ENCODE measurements at regions not wholly inside any gene's neighbourhood (a gene's known extent, or its start where the extent isn't known, plus 50 kb on each side); places are given as distances from the start of the nearest gene placed in this dataset.
"Not testable (repeated sequence)": the region's sequence is repeated elsewhere in the genome, so short reads cannot be mapped to it uniquely, and the experiment has no call there.

DNA sequence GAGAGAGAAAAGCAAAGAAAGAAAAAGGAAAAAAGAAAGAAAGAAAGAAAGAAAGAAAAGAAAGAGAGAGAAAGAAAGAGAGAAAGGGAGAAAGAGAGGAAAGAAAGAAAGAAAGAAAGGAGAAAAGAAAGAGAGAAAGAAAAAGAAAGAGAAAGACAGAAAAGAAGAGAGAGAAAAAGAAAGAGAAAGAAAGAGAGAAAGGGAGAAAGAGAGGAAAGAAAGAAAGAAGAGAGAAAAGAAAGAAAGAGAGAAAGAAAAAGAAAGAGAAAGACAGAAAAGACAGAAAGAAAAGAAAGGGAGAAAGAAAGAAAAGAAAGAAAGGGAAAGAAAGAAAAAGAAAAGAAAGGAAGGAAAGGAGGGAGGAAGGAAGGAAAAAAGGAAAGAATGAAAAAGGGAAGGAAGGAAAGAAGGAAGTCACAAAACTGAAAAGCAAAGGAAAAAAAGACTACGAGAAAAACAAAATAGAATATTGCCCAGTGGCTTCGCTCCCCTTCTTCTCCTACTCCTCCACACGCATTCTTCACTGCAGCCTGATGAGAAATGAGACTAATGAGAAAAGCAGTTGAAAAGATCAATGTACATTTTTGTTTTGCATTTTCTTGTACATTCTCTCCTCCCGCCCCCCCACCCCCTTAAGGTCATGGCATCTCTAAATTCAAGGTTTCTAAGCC lies 170.0 kb downstream of the SOD2 start:
- DNase-seq (no peak), ATAC-seq (no peak)
- intact Hi-C loops (cut with DNase I): no loop called here
- H3K4me3 ChIP-seq (ENCODE audit: low read length): no peak overlapping the region
- 85% methylated on average over 4 of the region's 4 CpGs for WGBS
- no peaks in the 10 kb centered on the region for H3K27me3 ChIP-seq (ENCODE audit: control insufficient read depth, insufficient read depth)
- H3K4me1 ChIP-seq (ENCODE audit: control insufficient read depth, insufficient read depth, low read length): no peaks in the 10 kb centered on the region
- H3K9me3 ChIP-seq (ENCODE audit: control insufficient read depth, low read length): no peaks in the 10 kb centered on the region
- no peak overlapping the region for H3K27ac ChIP-seq (ENCODE audit: low read length)

DNA sequence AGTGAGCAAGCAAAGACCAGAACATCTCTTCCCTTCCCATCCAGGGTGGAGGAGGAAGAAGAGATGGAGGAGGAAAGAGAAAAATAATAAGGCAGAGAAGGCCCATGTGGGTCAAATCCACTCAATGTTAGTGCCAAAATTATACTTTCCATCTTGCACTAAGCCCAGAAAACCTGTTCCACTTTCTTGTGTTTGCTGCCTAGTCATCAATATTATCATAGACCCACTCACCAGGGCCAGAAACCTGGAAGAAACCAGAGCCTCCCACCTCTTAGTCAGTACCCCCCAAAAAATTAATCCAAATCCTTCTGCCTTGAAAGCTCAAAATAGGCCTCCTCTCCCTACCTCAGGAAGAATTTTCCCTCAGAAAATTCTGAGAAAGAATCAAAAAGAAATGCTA lies 171.1 kb downstream of the SOD2 start:
- DNase-seq: no peak
- no peak for ATAC-seq
- no peaks in the 10 kb centered on the region for H3K27me3 ChIP-seq (ENCODE audit: control insufficient read depth, insufficient read depth)
- H3K9me3 ChIP-seq (ENCODE audit: control insufficient read depth, low read length): no peaks in the 10 kb centered on the region
- no peak overlapping the region for H3K4me3 ChIP-seq (ENCODE audit: low read length)
- no peak overlapping the region for H3K27ac ChIP-seq (ENCODE audit: low read length)
- no peaks in the 10 kb centered on the region for H3K4me1 ChIP-seq (ENCODE audit: control insufficient read depth, insufficient read depth, low read length)
- intact Hi-C loops (cut with DNase I): no loop called here

GRCh38 chr6:159520002-159520401 lies 173.0 kb downstream of the SOD2 start:
- ATAC-seq (no peak), DNase-seq (no peak)
- Histone ChIP-seq H3K27me3 (ENCODE audit: control insufficient read depth, insufficient read depth) (no peaks in the 10 kb centered on the region), H3K27ac (ENCODE audit: low read length) (no peak overlapping the region), H3K4me3 (ENCODE audit: low read length) (no peak overlapping the region), H3K4me1 (ENCODE audit: control insufficient read depth, insufficient read depth, low read length) (no peaks in the 10 kb centered on the region), H3K9me3 (ENCODE audit: control insufficient read depth, low read length) (no peaks in the 10 kb centered on the region)
- intact Hi-C loops (cut with DNase I): no loop called here

GRCh38 chr6:159515811-159516210 lies 177.2 kb downstream of the SOD2 start:
- ATAC-seq; H3K4me3 ChIP-seq (ENCODE audit: low read length); H3K9me3 ChIP-seq (ENCODE audit: control insufficient read depth, low read length); H3K4me1 ChIP-seq (ENCODE audit: control insufficient read depth, insufficient read depth, low read length); intact Hi-C loops (cut with DNase I); DNase-seq; H3K27me3 ChIP-seq (ENCODE audit: control insufficient read depth, insufficient read depth); H3K27ac ChIP-seq (ENCODE audit: low read length): not testable (repeated sequence)
- WGBS: 92% methylated on average over 3 of the region's 3 CpGs

DNA sequence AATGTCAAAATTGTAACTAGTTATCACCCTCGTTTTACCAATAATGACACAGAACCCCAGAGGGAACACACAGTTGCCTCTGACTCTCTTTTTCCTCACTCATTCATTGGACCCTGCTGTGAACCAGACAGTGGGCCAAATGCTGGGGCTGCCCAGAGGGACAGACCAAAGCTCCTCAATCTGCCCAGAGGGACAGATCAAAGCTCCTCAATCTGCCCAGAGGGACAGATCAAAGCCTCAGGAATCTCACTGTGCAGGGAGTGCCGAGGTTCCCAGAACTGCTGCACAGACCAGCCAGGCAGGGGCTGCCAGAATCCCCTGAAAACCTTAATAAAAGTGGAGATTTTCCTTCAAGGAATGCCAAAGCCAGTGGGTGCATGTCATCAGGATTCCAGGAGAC lies 179.1 kb downstream of the SOD2 start:
- WGBS: 27% methylated on average over 2 of the region's 2 CpGs
- Histone ChIP-seq H3K9me3 (ENCODE audit: control insufficient read depth, low read length) (no peaks in the 10 kb centered on the region), H3K4me1 (ENCODE audit: control insufficient read depth, insufficient read depth, low read length) (no peaks in the 10 kb centered on the region), H3K27me3 (ENCODE audit: control insufficient read depth, insufficient read depth) (no peaks in the 10 kb centered on the region), H3K27ac (ENCODE audit: low read length) (no peak overlapping the region), H3K4me3 (ENCODE audit: low read length) (no peak overlapping the region)
- ATAC-seq: no peak
- intact Hi-C loops (cut with DNase I): no loop called here
- no peak for DNase-seq

DNA sequence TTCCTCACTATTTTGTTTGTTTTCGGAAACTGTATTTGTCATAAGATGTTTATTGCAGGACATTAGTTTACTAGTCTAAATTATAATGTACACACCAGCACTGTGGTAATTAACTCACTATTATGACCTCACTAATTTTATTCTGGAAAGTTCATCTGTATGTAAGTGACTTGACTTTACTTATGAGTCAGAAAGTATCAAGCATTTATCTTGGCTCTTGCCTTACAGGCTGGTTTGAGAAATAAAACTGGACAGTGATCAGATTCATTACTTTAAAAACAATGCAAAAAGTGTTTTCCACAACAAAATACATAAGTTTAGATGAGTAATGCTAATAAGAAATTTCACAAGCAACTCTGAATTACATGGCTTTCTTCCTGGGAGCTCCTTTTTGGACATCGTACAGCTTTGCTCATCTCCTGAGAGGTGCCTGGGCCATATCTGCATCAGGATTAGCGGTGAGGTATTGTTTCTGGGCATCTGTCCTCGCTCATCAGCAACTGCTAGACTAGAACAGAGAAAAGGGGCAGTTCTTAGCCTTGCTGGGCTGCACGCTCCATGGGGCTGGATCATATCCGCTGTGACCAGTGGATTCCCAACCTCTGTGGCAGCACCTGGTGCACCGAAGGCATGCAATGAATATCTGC lies 179.8 kb downstream of the SOD2 start:
- Histone ChIP-seq H3K9me3 (ENCODE audit: control insufficient read depth, low read length) (no peaks in the 10 kb centered on the region), H3K4me1 (ENCODE audit: control insufficient read depth, insufficient read depth, low read length) (no peaks in the 10 kb centered on the region), H3K27ac (ENCODE audit: low read length) (no peak overlapping the region), H3K27me3 (ENCODE audit: control insufficient read depth, insufficient read depth) (no peaks in the 10 kb centered on the region), H3K4me3 (ENCODE audit: low read length) (no peak overlapping the region)
- no peak for ATAC-seq
- intact Hi-C loops (cut with DNase I): no loop called here
- WGBS: 84% methylated on average over 7 of the region's 7 CpGs
- DNase-seq: no peak

- Histone ChIP-seq H3K9me3 (ENCODE audit: control insufficient read depth, low read length) (no peaks in the 10 kb centered on the region), H3K4me1 (ENCODE audit: control insufficient read depth, insufficient read depth, low read length) (no peaks in the 10 kb centered on the region), H3K4me3 (ENCODE audit: low read length) (no peak overlapping the region), H3K27me3 (ENCODE audit: control insufficient read depth, insufficient read depth) (no peaks in the 10 kb centered on the region), H3K27ac (ENCODE audit: low read length) (no peak overlapping the region)
- intact Hi-C loops (cut with DNase I): no loop called here
- WGBS: 79% methylated on average over 2 of the region's 2 CpGs
- DNase-seq (no peak), ATAC-seq (no peak)
These were observed 180.5 kb downstream of the SOD2 start for GRCh38 chr6:159512571-159512970.

- ATAC-seq (no peak), DNase-seq (no peak)
- Histone ChIP-seq H3K27me3 (ENCODE audit: control insufficient read depth, insufficient read depth) (no peaks in the 10 kb centered on the region), H3K27ac (ENCODE audit: low read length) (no peak overlapping the region), H3K4me3 (ENCODE audit: low read length) (no peak overlapping the region), H3K4me1 (ENCODE audit: control insufficient read depth, insufficient read depth, low read length) (no peaks in the 10 kb centered on the region), H3K9me3 (ENCODE audit: control insufficient read depth, low read length) (no peaks in the 10 kb centered on the region)
- 86% methylated on average over 2 of the region's 2 CpGs for WGBS
- intact Hi-C loops (cut with DNase I): no loop called here
These were observed 180.9 kb downstream of the SOD2 start for GRCh38 chr6:159512104-159512503.

GRCh38 chr6:159510141-159510540 lies 182.9 kb downstream of the SOD2 start:
- Histone ChIP-seq H3K9me3 (ENCODE audit: control insufficient read depth, low read length) (no peaks in the 10 kb centered on the region), H3K4me1 (ENCODE audit: control insufficient read depth, insufficient read depth, low read length) (no peaks in the 10 kb centered on the region), H3K4me3 (ENCODE audit: low read length) (no peak overlapping the region), H3K27me3 (ENCODE audit: control insufficient read depth, insufficient read depth) (no peaks in the 10 kb centered on the region), H3K27ac (ENCODE audit: low read length) (no peak overlapping the region)
- no peak for DNase-seq
- 82% methylated on average over 8 of the region's 8 CpGs for WGBS
- intact Hi-C loops (cut with DNase I): no loop called here
- ATAC-seq: no peak

- Histone ChIP-seq H3K4me3 (ENCODE audit: low read length) (no peak overlapping the region), H3K27ac (ENCODE audit: low read length) (no peak overlapping the region), H3K27me3 (ENCODE audit: control insufficient read depth, insufficient read depth) (no peaks in the 10 kb centered on the region), H3K9me3 (ENCODE audit: control insufficient read depth, low read length) (no peaks in the 10 kb centered on the region), H3K4me1 (ENCODE audit: control insufficient read depth, insufficient read depth, low read length) (no peaks in the 10 kb centered on the region)
- no peak for DNase-seq
- no peak for ATAC-seq
- intact Hi-C loops (cut with DNase I): no loop called here
- WGBS: 95% methylated on average over 2 of the region's 2 CpGs
These were observed 184.1 kb downstream of the SOD2 start for GRCh38 chr6:159508931-159509330.

DNA sequence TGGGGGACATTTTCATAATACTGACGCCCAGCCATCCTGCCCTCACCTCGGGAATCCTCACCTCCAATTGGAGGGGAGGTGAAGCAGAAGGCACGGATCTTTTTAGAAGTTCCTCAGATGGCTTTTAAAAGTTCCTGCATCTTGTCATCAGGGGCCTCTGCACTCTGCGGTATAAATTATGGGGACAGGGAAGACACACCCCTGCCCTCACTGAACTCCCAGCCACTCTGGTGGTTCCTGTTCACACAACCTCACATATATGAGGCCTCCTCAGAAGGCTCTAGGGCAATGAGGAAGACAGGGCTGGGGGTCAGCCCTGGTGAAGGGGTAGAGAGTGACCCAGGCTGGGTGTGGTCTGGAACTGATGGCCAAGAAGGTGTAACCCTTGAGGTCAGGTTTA lies 187.0 kb downstream of the SOD2 start:
- H3K4me3 ChIP-seq (ENCODE audit: low read length): no peak overlapping the region
- no peaks in the 10 kb centered on the region for H3K27me3 ChIP-seq (ENCODE audit: control insufficient read depth, insufficient read depth)
- intact Hi-C loops (cut with DNase I): no loop called here
- DNase-seq (no peak), ATAC-seq (no peak)
- no peak overlapping the region for H3K27ac ChIP-seq (ENCODE audit: low read length)
- 64% methylated on average over 4 of the region's 4 CpGs for WGBS
- no peaks in the 10 kb centered on the region for H3K4me1 ChIP-seq (ENCODE audit: control insufficient read depth, insufficient read depth, low read length)
- no peaks in the 10 kb centered on the region for H3K9me3 ChIP-seq (ENCODE audit: control insufficient read depth, low read length)
